Prostate gland (tissue), 2 donors: ENCODE measurements at regions not wholly inside any gene's neighbourhood (a gene's known extent, or its start where the extent isn't known, plus 50 kb on each side); places are given as distances from the start of the nearest gene placed in this dataset.

ENCODE experiments used
- POLR2A ChIP-seq: fragments of 450-650 bp; IDR thresholded peaks from one replicate; pipeline ENCODE4 v1.6.1; 2016; ENCODE audit warnings: antibody characterized with exemption, mild to moderate bottlenecking
- POLR2AphosphoS5 ChIP-seq: sonication (generic); formaldehyde crosslinking; IDR thresholded peaks from one replicate; pipeline ENCODE4 v1.6.1; 2017; ENCODE audit warnings: antibody characterized with exemption
- TF ChIP-seq, protein P1 (sequence below), 4 experiments: fragments of 200-600 bp in 2 of 4; fragments of 450-650 bp in 2 of 4; sonication (generic) in 2 of 4; IDR thresholded peaks; 1 replicate in 3 of 4; 2 replicates in 1 of 4; pipeline ENCODE4 v1.5.1; 2016 to 2019; ENCODE audit warnings: antibody characterized with exemption in 4 of 4, mild to moderate bottlenecking in 2 of 4, moderate library complexity in 2 of 4

DNA sequence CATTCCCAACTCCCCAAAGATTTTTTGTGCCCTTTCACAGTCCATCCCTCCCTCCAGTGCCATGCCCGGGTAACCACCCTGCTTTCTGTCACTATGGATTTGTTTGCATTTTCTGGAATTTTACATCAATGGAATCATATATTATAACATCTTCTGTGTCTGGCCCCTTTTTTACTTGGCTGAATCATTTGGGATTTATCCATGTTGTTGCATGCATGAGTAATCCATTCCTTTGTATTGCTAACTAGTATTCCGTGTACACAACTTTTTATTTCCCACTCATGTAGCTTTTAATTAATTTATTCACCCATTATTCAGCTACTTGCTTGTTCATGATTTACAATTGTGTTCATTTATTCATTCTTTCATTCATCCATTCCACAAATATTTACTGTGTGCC is 94.1 kb downstream of the FGF18 start:
- TF ChIP-seq, protein P1, sequence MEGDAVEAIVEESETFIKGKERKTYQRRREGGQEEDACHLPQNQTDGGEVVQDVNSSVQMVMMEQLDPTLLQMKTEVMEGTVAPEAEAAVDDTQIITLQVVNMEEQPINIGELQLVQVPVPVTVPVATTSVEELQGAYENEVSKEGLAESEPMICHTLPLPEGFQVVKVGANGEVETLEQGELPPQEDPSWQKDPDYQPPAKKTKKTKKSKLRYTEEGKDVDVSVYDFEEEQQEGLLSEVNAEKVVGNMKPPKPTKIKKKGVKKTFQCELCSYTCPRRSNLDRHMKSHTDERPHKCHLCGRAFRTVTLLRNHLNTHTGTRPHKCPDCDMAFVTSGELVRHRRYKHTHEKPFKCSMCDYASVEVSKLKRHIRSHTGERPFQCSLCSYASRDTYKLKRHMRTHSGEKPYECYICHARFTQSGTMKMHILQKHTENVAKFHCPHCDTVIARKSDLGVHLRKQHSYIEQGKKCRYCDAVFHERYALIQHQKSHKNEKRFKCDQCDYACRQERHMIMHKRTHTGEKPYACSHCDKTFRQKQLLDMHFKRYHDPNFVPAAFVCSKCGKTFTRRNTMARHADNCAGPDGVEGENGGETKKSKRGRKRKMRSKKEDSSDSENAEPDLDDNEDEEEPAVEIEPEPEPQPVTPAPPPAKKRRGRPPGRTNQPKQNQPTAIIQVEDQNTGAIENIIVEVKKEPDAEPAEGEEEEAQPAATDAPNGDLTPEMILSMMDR (IDR thresholded peaks at IDR 0.05) = no peak
- TF ChIP-seq POLR2AphosphoS5 (no peak), POLR2A (no peak)
